Lower leg skin (tissue), 4 donors: ENCODE measurements at regions not wholly inside any gene's neighbourhood (a gene's known extent, or its start where the extent isn't known, plus 50 kb on each side); places are given as distances from the start of the nearest gene placed in this dataset.

Experiments
- DNase-seq, 2 donors: peaks; one replicate each; pipeline ENCODE4 v3.0.0-alpha.2; 2019; ENCODE audit warnings: low spot score in 2 of 2
- H3K4me3 ChIP-seq: fragments of 200-600 bp; sonication (generic); 2 replicates; pipeline ENCODE4 v1.5.1; 2017; ENCODE audit warnings: mild to moderate bottlenecking, low read depth; ENCODE audit not compliant: poor library complexity, severe bottlenecking
- POLR2A ChIP-seq, 2 donors: fragments of 450-650 bp; IDR thresholded peaks; one replicate each; pipeline ENCODE4 v1.6.1; 2016 to 2017; ENCODE audit warnings: antibody characterized with exemption in 2 of 2, mild to moderate bottlenecking in 1 of 2, moderate library complexity in 1 of 2
- WGBS, 2 donors: methylation state at CpG; one replicate each; pipeline ENCODE4 v1.1.5; 2018; 5-methylcytosine and 5-hydroxymethylcytosine counted together
- intact Hi-C: fragments of 100-400 bp; cut with DNase I; formaldehyde crosslinking; loops from one replicate; pipeline ENCODE4 v1.15.0; 2023; ENCODE audit warnings: low total_unique reads
- TF ChIP-seq, protein P1 (sequence below), 3 donors: fragments of 450-650 bp; IDR thresholded peaks; one replicate each; pipeline ENCODE4 v1.5.1; 2016; ENCODE audit warnings: antibody characterized with exemption in 3 of 3, mild to moderate bottlenecking in 3 of 3, moderate library complexity in 2 of 3

DNA sequence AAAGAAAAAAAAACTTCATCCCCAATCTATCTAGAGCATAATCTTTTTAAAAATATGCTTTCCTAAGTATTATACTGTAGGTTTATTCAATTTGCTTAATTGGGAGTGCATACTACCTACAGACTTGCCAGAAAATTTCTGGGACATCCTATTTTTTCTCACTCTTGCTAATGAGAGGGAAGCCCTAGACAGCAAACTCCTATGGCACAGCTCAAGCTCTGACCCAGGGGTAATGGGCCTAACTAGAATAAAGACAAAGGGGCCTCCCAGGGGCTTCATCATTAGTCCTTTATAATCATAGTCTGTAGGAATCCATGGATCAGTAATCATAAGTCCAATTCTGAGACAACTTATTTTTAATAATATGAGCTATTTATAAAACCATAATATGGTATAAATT, 142.6 kb upstream of the ITGA4 start:
- no peak overlapping the region for H3K4me3 ChIP-seq
- no peak for DNase-seq
- TF ChIP-seq POLR2A (IDR thresholded peaks at IDR 0.05) = no peak
- intact Hi-C loops = no loop called here

- DNase-seq = no peak
- TF ChIP-seq, protein P1, sequence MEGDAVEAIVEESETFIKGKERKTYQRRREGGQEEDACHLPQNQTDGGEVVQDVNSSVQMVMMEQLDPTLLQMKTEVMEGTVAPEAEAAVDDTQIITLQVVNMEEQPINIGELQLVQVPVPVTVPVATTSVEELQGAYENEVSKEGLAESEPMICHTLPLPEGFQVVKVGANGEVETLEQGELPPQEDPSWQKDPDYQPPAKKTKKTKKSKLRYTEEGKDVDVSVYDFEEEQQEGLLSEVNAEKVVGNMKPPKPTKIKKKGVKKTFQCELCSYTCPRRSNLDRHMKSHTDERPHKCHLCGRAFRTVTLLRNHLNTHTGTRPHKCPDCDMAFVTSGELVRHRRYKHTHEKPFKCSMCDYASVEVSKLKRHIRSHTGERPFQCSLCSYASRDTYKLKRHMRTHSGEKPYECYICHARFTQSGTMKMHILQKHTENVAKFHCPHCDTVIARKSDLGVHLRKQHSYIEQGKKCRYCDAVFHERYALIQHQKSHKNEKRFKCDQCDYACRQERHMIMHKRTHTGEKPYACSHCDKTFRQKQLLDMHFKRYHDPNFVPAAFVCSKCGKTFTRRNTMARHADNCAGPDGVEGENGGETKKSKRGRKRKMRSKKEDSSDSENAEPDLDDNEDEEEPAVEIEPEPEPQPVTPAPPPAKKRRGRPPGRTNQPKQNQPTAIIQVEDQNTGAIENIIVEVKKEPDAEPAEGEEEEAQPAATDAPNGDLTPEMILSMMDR (IDR thresholded peaks at IDR 0.05) = no peak
- TF ChIP-seq POLR2A (IDR thresholded peaks at IDR 0.05) = no peak
- H3K4me3 ChIP-seq = no peak overlapping the region
- intact Hi-C loops = no loop called here
- WGBS, 2 donors = 74 to 87% methylated on average over 3 of the region's 3 CpGs
Observed at GRCh38 chr2:181317511-181317910, 139.7 kb upstream of the ITGA4 start.

DNA sequence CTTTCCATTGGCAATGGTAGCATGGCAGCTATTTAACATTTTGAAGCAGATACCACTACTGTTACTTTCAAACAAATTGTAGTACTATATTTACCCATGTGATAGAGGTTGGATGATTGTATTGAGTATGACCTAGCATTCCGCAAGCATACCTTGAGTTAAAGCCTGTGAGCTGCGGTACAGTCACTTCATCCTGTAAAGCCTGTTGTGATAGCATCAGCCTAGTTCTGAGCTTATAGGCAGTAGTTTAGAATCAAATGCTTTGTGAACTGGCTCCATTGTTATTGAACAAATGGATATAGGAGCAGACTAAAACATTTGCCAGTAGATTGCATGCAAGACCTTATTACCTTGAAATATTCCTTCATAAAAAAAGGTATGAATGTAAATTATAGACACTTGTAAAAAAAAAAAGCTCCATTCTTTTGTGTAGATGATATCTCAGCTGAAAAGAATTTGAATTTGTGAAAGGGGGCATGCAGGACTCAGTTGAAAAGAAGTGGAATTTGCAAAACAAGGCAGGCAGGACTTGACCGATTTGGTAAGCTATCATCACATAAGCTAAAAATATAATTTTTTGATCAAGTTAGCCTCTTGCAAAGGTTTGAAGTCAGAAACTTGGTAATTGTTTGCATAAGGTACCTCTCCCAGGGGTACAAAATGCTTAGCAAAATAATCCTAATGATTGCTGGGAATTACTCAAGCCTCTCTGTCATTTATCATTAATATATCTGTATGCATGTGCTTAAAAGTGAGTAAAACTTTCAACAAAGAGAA, 138.5 kb upstream of the ITGA4 start:
- DNase-seq = no peak
- intact Hi-C loops = no loop called here
- 92 to 94% methylated on average over 3 of the region's 3 CpGs for WGBS, 2 donors
- TF ChIP-seq, protein P1 (IDR thresholded peaks at IDR 0.05) = no peak
- no peak for TF ChIP-seq POLR2A (IDR thresholded peaks at IDR 0.05)
- no peak overlapping the region for H3K4me3 ChIP-seq

- TF ChIP-seq, protein P1 (IDR thresholded peaks at IDR 0.05) = no peak
- TF ChIP-seq POLR2A (IDR thresholded peaks at IDR 0.05) = no peak
- H3K4me3 ChIP-seq = no peak overlapping the region
- DNase-seq = no peak
- intact Hi-C loops = no loop called here
Observed at GRCh38 chr2:181319286-181319685, 137.9 kb upstream of the ITGA4 start.

- no peak overlapping the region for H3K4me3 ChIP-seq
- TF ChIP-seq, protein P1 (IDR thresholded peaks at IDR 0.05) = no peak
- no peak for TF ChIP-seq POLR2A (IDR thresholded peaks at IDR 0.05)
- 87 to 89% methylated on average over 2 of the region's 2 CpGs for WGBS, 2 donors
- no peak for DNase-seq
- intact Hi-C loops = no loop called here
Observed at GRCh38 chr2:181320638-181321037, 136.5 kb upstream of the ITGA4 start.

GRCh38 chr2:181324912-181325311, 132.3 kb upstream of the ITGA4 start:
- no peak for DNase-seq
- TF ChIP-seq, protein P1 (IDR thresholded peaks at IDR 0.05) = no peak
- no peak for TF ChIP-seq POLR2A (IDR thresholded peaks at IDR 0.05)
- intact Hi-C loops = no loop called here
- H3K4me3 ChIP-seq = no peak overlapping the region
